A549 (cell line): ENCODE measurements at regions not wholly inside any gene's neighbourhood (a gene's known extent, or its start where the extent isn't known, plus 50 kb on each side); places are given as distances from the start of the nearest gene placed in this dataset.

Experiments used
- EP300 ChIP-seq, 2 experiments: fragments of >200 bp; sonication (Bioruptor Twin); formaldehyde crosslinking; IDR thresholded peaks; 2 replicates in 1 of 2; 3 replicates in 1 of 2; pipeline ENCODE4 v1.6.1; 2016 to 2017
- HOXA7 ChIP-seq: fragments of 250-450 bp; sonication (Bioruptor Pico); IDR thresholded peaks from 2 replicates; pipeline ENCODE4 v1.5.0; 2020; ENCODE audit warnings: mild to moderate bottlenecking, moderate library complexity
- JUN ChIP-seq, 2 experiments: fragments of >200 bp; sonication (Bioruptor Twin); formaldehyde crosslinking; IDR thresholded peaks; 2 replicates in 1 of 2; 3 replicates in 1 of 2; pipeline ENCODE4 v1.6.1; 2016 to 2017
- MAFK ChIP-seq: fragments of 450-650 bp; IDR thresholded peaks from 2 replicates; pipeline ENCODE4 v1.6.1; 2014; ENCODE audit not compliant: partially characterized antibody
- NPAS2 ChIP-seq: fragments of 250-450 bp; sonication (Bioruptor Pico); IDR thresholded peaks from 2 replicates; pipeline ENCODE4 v1.8.0; 2022; ENCODE audit warnings: mild to moderate bottlenecking, moderate library complexity, borderline replicate concordance
- PHF8 ChIP-seq: fragments of 200-600 bp; sonication (generic); IDR thresholded peaks from 2 replicates; pipeline ENCODE4 v1.6.1; 2016; ENCODE audit warnings: low read depth, mild to moderate bottlenecking, antibody characterized with exemption, moderate library complexity, borderline replicate concordance
- POLR2A ChIP-seq: IDR thresholded peaks from 2 replicates; pipeline ENCODE4 v1.6.1; 2012; ENCODE audit warnings: mild to moderate bottlenecking, low read length
- TF ChIP-seq, protein P1 (sequence below): fragments of >200 bp; sonication (Bioruptor Twin); formaldehyde crosslinking; IDR thresholded peaks from 3 replicates; pipeline ENCODE4 v1.5.1; 2016
- TF ChIP-seq, protein P2 (sequence below): IDR thresholded peaks from 2 replicates; pipeline ENCODE4 v1.6.1; 2012
- TF ChIP-seq, protein P3 (sequence below): IDR thresholded peaks from 2 replicates; pipeline ENCODE4 v1.6.1; 2012

DNA sequence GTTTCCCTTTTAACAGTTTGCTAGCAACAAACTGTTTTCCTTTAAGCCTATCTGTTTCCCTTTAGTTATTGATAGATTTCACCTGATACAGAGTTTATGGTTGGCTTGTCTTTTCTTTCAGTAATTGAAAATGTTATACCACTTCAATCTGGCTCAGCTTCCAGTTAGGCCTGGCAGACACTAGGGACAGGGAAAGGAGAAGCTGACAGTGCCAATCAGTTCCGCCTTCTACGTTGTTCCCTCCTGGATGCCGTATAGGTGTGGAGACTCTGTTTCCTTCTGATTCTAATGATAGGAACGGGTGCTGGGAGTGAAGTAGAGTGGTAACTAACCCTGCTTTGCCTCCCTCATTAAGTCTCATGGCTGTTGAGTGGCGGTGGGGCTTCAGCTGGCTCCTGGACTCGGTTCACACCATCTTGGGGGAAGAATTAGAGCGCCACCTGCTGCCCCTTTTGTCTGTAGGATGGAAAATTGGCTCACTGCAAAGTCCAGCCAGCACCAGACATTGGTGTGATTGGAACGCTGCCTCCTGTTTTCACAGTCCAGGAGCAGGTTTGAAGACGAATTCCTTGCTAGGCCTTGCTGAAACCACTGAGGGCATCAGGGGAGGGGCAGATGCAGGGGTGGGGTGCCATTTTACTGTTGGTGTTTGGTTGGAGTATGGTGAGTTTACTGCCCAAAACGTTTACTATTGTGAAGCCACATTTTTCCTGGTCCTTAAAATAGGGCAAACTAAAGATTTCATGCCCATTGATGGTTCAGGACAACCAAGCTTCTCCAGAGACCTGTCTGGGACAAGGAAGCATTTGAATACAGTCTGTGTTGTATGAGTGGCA, 1729.5 kb downstream of the GRIK2 start:
- TF ChIP-seq POLR2A = no peak
- no peak for TF ChIP-seq EP300 (IDR thresholded peaks at IDR 0.05)
- TF ChIP-seq, protein P1, sequence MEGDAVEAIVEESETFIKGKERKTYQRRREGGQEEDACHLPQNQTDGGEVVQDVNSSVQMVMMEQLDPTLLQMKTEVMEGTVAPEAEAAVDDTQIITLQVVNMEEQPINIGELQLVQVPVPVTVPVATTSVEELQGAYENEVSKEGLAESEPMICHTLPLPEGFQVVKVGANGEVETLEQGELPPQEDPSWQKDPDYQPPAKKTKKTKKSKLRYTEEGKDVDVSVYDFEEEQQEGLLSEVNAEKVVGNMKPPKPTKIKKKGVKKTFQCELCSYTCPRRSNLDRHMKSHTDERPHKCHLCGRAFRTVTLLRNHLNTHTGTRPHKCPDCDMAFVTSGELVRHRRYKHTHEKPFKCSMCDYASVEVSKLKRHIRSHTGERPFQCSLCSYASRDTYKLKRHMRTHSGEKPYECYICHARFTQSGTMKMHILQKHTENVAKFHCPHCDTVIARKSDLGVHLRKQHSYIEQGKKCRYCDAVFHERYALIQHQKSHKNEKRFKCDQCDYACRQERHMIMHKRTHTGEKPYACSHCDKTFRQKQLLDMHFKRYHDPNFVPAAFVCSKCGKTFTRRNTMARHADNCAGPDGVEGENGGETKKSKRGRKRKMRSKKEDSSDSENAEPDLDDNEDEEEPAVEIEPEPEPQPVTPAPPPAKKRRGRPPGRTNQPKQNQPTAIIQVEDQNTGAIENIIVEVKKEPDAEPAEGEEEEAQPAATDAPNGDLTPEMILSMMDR = peak; percentile 30
- TF ChIP-seq, protein P2, sequence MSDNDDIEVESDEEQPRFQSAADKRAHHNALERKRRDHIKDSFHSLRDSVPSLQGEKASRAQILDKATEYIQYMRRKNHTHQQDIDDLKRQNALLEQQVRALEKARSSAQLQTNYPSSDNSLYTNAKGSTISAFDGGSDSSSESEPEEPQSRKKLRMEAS = no peak
- no peak for TF ChIP-seq MAFK
- TF ChIP-seq PHF8 = no peak
- no peak for TF ChIP-seq JUN (IDR thresholded peaks at IDR 0.05)
- no peak for TF ChIP-seq NPAS2
- TF ChIP-seq, protein P3, sequence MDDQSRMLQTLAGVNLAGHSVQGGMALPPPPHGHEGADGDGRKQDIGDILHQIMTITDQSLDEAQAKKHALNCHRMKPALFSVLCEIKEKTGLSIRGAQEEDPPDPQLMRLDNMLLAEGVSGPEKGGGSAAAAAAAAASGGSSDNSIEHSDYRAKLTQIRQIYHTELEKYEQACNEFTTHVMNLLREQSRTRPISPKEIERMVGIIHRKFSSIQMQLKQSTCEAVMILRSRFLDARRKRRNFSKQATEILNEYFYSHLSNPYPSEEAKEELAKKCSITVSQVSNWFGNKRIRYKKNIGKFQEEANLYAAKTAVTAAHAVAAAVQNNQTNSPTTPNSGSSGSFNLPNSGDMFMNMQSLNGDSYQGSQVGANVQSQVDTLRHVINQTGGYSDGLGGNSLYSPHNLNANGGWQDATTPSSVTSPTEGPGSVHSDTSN = no peak
- no peak for TF ChIP-seq HOXA7 (CRISPR knock-in tag)
